ENCODE measurements at regions not wholly inside any gene's neighbourhood (a gene's known extent, or its start where the extent isn't known, plus 50 kb on each side); places are given as distances from the start of the nearest gene placed in this dataset.

DNA sequence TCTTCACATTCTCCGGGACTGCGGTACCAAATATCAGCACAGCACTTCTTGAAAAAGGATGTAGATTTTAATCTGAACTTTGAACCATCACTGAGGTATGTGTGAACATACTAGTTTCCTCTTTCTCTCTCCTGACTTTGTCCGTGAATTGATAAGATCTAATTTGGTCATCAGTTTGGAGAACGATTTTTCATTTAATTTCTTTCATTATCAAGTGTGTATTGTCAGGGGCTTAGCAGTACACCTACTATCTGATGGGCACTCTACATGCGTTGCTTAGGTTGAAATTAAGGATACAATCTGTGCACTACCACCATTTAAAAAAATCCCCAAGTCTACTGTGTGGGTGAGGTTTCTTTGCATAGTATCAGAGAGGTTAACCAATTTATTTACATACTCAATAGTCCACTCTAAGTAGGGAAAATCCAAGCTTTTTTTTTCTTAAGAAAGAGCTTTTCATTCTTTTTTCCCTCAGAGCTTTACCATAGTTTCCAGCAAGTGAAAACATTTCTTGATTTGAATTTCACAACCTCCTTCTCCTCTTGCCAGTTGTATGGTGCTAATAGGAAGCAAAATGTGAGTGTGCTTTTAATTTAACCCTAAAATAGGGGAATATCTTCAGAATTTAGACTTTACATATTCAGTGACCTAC is 105.4 kb upstream of the ESR1 start:
- peak; percentile 45 to 66 for ATAC-seq

DNA sequence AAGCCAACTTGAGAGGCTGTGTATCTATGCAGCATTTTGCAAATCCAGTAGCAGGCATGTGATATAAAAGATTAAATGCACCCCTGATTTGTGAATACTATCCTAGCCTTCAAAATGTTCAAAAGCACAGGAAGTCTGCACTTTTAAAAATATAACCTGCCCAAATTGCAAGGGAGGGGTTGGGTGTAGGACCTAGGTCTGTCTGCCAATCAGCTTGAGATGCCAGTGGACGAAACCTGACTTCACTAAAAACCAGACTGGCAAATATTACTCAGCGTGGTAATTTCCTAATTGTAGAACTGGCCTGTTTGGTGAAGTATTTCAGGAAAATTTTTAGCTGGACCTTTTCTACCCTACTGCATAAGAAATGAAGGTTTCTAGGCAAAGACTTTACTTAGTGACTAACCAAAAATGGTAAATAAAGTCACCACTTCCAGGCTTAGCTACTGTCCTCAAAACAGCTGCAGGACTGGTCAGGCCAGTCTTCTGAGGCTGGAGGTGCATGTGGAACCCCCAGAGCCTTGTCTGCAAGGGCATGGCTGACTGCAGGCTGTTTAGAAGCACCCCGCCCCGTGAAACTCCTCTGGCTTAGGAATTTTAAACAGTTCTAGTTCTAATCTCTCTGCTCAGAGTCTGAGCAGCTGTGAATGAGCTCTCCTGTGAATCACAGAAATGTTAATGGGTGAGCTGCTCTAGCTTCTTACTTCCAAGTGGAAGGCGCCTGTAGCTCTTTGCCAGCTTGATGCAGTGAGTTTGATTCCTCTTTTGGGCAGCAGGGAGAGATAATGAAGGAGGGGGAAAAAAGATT is 104.4 kb upstream of the ESR1 start:
- ATAC-seq: no peak

DNA sequence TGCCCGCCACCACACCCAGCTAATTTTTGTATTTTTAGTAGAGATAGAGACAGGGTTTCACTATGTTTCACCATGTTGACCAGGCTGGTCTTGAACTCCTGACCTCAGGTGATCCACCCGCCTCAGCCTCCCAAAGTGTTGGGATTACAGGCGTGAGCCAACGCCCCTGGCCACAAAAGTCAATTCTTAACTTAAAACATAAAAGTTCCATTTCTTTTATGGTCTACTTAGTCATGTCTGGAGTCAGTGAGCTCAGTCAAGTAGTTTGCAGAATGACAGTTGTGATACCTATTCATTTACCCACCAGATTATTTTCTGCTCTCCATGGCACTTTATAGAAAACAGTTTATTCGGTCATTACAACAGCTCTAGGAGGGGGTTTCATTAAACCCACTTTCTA is 103.1 kb upstream of the ESR1 start:
- peak; percentile 65 to 72 for ATAC-seq

DNA sequence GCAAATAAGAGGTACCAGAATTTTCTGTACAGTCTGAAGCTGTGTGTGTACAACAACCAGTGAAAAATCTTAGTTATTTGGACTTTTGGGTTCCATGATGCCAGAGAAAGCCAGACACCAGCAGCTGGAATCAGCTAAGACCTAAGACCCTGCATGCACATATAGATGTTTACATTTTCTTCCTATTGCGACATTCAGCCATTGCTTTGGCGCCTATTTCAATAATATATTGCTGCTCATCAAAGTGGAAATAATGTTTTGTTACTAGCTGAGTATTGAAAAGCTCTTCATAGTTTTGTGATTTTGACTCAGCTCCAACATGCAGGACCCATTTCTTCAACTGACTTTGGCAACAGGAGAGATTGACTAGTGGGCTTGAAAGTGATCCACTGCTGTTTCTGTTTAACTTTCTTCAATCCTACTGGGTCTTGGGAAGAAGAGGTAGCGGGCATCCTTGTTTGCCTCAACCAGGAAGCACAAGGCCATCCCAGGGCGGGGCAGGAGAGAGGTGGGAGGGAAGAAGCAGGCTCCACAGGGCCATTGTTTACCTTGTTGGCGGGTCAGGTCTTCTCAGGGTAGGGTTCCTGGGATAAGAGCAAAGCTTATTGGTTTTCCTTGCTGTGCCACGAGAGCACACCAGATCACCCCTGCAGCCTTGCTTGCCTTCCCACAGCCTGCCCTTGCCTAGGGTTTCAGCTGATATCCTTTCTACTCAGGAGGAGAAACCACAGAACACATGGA is 101.3 kb upstream of the ESR1 start:
- no peak for ATAC-seq

DNA sequence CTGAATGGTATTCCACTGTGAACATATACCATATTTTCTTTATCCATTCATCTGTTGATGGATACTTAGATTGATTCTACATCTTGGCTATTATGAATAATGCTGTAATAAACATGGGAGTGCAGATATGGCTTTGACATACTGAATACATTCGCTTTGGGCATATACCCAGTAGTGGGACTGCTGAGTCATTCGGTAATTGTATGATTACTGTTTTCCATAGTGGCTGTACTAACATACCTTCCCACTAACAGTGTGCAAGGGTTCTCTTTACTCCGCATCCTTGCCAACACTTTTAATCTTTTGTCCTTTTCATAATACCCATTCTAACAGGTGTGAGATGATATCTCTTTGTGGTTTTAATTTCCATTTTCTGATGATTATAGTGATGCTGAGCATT is 98.2 kb upstream of the ESR1 start:
- peak in 1 of 2 donors; percentile 39 for ATAC-seq

DNA sequence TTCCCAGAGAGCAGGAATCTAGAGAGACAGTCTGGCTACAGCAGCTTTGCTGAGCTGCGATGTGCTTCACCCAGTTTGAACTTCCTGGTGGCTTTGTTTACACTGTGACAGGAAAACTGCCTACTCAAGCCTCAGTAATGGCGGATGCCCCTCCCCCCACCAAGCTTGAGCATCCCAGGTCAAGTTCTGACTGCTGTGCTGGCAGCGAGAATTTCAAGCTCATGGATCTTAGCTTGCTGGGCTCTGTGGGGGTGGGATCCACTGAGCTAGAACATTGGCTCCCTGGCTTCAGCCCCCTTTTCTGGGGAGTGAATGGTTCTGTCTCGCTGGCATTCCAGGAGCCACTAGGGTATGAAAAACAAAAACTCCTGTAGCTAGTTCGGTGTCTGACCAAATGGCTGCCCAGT is 91.0 kb upstream of the ESR1 start:
- ATAC-seq: no peak

DNA sequence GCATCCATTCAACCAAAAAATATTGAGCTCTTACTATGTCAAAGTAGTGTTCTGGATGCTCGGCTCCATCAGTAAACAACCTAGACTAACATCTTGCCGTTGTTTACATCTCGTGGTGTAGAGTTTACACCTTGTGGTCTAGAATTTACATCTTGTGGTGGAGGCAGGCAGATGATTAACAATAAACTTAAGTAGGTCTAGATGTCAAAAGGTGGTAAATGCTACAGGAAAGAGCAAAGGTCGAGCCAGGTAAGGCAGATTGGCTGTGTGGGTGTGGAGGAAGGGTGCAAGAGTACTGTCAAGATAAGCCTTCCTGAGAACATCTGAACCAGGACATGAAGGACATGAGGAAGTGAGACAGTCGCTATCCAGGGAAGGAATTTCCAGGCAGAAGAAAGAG is 88.4 kb upstream of the ESR1 start:
- no peak for ATAC-seq

DNA sequence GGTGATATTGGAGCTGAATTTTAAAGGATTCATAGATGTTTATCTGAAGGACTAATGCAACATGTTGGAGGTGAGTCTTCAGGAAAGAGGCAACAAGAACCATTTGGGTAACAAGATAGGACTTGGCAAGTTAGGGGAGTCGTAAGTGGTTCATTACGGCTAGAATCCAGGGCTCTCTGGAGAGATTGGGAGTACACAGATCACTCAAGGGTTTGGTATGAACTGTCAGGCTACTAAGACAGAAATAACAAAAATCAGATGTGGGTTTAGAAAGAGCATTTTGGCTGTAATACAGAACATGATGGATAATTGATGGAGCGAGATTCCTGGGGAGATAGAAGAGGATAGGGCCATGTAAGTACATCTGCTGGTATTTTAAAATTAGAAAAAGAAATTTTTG is 86.3 kb upstream of the ESR1 start:
- ATAC-seq: no peak

DNA sequence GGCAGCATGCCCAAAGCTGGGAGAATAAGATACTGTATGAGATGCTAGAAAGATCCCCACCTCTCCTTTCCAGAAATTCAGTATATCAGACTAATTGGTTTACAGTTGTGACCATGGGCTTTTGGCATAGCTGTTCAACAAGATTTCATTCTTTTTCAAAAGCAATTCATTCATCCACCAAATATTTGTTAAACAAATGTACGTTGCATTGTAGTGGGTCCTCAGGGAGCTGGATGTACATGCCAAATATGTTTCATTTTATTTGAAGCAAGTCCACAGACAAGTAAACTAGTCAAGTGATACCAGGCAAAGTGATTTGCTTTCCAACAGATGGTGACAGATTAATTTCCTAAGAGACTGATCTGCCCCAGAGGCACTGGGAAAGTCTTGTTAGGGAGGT is 85.8 kb upstream of the ESR1 start:
- ATAC-seq: no peak

DNA sequence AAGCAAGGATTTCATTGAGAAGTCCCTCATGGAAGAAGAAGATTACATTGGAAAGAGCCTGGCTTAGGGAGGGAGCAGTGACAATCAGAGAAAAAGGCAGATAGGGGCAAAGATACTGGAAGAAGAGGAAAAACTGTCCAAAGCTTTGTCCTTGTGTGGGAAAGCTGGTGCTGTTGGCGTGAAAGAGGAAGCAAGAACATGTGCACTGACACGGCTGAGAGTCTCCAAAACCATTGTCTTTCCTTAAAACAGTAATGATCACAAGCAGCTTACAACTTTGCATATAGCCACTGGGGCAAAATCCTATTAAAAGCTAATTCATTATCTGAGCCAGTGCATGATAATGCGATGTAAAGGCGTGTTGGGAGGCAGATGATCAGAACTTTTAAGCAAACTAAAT is 85.1 kb upstream of the ESR1 start:
- no peak for ATAC-seq

DNA sequence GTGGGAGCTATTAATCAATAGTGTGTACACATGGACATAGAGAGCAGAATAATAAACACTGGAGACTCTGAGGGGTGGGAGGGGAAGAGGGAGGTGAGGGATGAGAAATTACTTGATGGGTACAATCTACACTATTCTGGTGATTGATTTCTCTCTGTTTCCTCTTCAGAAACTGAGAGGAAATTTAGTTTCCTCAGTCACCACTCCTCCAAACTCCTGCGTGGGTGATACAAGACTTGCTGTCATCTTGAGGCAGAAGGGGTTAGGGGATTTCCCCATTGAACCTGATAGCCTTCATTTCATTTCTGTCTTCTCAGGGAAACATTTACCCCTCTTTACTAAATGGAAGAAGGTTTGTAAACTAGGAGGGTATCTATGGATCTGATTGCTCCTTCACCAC is 84.3 kb upstream of the ESR1 start:
- peak; percentile 88 for ATAC-seq

DNA sequence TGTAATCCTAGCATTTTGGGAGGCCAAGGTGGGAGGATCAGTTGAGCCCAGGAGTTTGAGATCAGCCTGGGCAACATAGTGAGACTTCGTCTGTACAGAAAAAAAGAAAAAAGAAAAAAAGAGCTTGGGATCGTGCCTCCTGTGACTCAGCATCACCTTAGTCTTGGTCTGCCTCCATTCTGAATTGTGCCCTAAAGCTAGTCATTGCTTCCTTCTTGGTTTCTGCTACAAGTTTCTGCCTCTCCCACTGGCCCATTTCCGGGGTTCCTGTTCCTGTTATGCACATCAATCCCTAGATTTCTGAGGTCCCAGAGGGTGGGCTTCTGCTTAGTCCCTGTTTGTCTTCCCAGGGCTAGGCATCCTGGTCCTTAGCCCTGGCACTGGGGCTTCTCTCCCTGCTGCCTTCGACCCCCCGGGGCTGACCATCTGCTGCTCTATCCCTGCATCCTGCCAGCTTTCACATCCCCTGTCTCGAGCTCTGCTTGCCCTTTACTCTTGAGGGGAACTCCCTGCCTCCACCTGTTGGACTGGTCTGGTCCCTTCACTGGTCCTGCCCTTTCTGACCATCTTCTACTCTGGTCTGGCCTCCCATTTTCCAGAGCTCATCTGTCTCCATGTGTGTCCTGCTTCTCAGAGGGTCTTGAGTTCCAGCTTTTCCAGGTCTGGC is 77.5 kb upstream of the ESR1 start:
- ATAC-seq: no peak

DNA sequence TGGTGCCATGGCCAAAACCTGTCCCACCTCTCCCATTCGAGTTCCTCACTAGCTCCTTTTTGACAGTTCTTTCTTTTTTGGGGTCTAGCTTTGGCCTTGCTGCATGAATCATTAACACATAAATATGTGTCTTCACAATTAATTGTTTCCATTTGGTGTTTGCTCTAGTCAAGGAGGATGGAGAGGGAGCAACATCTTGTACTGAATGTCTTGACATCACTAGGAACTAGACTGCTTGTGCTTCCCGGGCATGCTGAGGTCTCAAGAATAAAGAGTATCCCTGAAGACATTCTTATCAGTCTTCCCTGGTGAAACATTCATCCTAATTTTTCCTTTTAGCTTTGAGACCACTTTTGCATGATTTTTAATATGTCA is 77.0 kb upstream of the ESR1 start:
- ATAC-seq: no peak

DNA sequence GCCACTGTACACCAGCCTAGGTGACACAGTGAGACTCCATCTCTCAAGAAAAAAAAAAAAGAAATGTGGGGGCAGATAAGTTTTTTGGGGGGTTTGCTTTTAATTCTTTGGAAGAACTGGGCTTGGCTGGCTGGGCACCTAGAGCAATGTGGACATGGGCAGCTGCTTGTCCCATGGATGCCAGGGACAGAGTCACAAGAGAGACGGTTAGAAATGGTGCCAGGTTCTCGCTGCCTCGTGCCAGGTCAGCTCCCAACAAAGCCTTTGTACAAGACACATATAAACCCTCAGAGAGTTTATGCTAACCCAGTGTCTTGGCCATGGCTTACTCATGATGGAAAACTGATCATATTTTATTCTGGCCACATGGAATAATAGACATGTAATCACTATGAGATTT is 76.2 kb upstream of the ESR1 start:
- no peak for ATAC-seq

DNA sequence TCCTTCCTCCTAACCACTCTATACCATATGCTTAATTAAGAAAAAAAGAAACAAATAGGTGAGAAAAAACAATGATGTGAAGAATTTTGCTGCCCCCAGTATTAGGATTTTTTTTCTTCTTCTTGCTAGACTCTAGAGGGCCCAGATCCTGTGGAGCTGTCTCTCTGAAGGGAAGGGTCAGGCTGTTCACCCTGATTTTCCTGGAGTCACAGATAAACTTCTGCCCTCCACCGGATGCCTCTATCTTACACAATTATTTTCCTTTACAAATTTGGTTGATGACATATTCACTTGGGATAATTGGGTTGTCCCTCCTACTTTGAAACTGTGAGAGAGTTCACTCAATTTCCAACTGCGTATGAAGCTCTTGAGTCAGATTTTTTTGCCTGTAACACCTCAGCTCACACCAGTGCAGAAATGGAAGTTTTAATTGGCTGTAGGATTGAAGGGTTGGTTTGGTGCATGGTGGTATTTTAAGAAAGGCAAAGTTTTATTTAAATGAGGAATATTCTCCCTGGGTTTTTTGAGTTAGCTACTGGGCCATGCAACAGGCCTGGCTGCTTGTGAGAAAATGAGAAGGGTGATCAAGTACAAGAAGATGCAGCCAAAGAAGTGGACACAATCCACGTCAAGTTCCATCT is 73.7 kb upstream of the ESR1 start:
- ATAC-seq: no peak

DNA sequence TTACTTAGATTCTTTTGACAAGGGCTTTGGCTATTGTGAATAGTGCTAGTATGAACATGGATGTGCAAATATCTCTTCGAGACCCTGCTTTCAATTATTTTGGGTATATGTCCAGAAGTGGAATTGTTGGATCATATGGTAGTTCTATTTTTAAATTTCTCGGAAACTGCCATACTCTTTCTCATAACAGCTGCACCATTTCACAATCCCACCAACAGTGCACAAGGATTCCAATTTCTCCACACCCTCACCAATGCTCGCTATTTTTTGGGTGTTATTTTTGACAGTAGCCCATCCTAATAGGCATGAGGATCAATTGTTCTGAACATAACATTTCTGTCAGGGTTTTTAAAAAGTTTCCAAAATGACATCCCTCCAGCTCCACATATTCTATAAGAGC is 69.2 kb upstream of the ESR1 start:
- no peak for ATAC-seq

DNA sequence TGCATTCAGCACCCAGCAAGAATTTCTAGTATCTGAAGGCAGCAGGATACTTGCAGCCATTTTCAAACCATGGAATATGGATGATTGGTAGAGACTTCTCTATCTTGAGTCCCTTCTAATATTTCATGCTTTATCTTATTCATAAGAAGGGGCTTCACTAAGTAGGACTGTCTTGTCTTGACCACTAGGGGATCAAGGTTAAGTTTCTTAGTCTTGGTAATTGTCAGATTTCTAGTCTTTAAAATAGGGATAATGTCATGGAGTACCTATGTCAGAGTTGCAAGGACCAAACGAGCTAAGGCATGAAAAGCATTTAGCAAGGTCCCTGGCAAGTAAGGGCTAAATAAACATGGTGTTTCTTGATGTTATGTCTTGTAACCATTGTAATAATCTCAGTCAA is 68.5 kb upstream of the ESR1 start:
- ATAC-seq: no peak

DNA sequence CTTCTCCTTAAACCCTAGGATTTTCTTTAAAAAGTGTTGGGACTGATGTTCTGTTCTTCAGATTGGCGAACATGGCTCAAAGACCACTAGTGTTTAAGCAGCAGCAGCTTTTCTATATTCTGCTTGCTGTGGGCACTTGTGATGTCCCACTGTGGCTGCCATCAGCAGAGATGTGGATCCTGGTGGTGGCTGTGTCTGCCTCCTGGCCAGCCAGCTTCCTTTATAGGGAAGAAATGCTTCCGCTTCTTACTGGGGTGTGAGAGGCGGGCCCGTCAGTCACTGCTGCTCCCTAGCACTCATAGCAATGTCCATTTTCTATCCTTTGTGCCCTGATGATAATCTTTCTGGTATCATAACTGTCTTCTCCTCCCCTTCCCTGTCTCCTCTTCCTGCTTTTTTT is 66.7 kb upstream of the ESR1 start:
- ATAC-seq: no peak

DNA sequence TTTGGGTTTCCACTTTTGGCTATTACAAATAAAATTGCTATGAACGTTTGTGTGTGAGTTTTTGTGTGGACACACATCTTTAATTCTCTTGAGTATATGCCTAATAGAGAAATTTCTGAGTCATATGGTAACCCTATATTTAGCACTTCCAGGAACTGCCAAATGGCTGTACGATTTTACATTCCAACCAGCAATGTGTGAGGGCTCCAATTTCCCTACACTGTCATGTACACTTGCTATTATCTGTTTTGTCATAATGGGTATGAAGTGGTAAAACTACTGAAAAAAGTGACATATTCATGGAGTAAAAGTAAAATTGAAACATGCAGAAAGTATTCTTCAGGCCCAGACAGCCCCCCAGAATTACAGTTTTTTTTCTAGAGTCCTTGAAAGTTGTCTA is 59.6 kb upstream of the ESR1 start:
- no peak for ATAC-seq

DNA sequence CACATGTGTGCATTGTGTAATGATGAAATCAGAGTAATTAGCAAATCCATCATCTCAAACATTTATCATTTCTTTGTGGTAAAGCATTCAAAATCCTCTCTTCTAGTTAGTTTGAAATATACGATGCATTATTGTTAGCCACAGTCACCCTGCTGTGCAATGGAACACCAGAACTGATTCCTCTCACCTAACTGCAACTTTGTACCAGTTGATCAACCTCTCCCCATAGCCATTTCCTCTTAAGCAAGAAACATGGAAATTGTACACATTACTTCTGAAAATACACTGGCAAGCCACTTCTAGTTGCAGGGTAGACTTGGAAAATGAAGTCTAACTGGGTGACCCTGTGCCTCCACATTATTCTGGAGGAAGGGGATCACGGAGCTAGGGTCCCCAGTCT is 58.1 kb upstream of the ESR1 start:
- ATAC-seq: no peak

DNA sequence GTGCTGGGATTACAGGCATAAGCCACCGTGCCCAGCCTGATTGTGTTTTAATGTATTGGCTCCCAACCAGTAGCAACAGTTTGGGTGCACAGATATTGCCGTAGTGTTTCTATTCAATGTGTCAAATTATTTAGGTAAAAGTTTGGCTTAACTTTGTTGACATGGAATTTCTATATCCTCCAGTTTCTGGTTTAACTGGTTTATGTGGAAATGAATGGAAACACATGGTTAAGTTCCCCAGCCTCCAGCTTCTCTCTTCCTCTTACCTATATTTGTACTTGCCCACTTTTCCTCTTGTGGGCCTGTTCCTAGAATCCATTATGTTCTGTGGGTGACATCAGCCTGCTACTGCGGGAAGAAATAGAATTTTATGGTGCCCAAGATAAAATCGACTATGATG is 53.9 kb upstream of the ESR1 start:
- no peak for ATAC-seq

DNA sequence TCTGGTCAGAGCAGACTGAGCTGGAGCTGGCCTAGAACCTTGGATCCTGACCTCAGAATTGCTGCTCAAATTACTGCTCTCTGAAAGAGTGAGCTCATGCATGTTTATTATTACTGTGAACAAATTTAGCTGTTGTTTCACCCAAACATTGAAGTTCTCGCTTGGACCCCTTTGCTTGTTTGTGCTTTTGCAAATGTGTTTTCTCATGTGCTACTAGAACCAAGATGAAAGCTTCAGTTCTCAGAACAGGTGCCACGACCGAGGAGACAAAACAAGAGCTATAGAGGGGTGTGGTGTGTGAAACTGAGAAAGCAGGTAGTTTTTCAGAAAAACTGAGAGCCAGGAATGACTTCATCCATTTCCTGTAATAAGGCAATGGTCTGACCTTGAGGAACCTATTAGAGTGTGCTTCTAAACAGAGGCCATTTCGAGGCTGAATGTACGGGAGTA is 50.0 kb upstream of the ESR1 start:
- peak; percentile 55 to 76 for ATAC-seq

Data from activated CD4-positive, CD25-positive, alpha-beta regulatory T cell treated with anti-CD3 and anti-CD28 coated beads, Interleukin-2, amount 50 U/mL, for 24 hours (primary cell).